H1 (cell line): ENCODE measurements at regions not wholly inside any gene's neighbourhood (a gene's known extent, or its start where the extent isn't known, plus 50 kb on each side); places are given as distances from the start of the nearest gene placed in this dataset.

Source experiments
- CTCF ChIA-PET: fragments of 300-600 bp; sonication (Branson Sonifier 250); formaldehyde crosslinking; loops from one replicate; lab custom pipeline; 2021; ENCODE audit not compliant: partially characterized antibody; lab: Charles Lee
- POLR2A ChIA-PET: fragments of 300-600 bp; sonication (Branson Sonifier 250); formaldehyde crosslinking; loops from one replicate; lab custom pipeline; 2021; ENCODE audit warnings: inconsistent platforms; ENCODE audit not compliant: partially characterized antibody; lab: Charles Lee
- DNase-seq, 2 experiments: peaks; one replicate each; pipeline versions ENCODE4 v3.0.0 to v3.0.0-alpha.2; 2010 to 2022; ENCODE audit warnings: low spot score in 2 of 2, low read depth in 1 of 2, mixed read lengths in 1 of 2
- FAIRE-seq: peaks from 2 replicates; lab custom pipeline; 2011; peaks lifted over from hg19 to GRCh38; lab: Jason Lieb, UNC
- H2AFZ ChIP-seq: 2 replicates; pipeline ENCODE4 v1.8.1; 2012; ENCODE audit warnings: low read length, inconsistent platforms
- H2AK5ac ChIP-seq: 2 replicates; pipeline ENCODE4 v1.6.1; 2013; ENCODE audit warnings: low read depth, low read length
- H2BK120ac ChIP-seq: replicated peaks from 2 replicates; pipeline ENCODE3; 2013; ENCODE audit warnings: low read depth, low read length, inconsistent platforms
- H2BK12ac ChIP-seq: 2 replicates; pipeline ENCODE4 v1.6.1; 2013; ENCODE audit warnings: low read depth, low read length
- H2BK15ac ChIP-seq: 2 replicates; pipeline ENCODE4 v1.6.1; 2013; ENCODE audit warnings: low read length
- H2BK20ac ChIP-seq: 2 replicates; pipeline ENCODE4 v1.6.1; 2013; ENCODE audit warnings: low read length
- H2BK5ac ChIP-seq: 2 replicates; pipeline ENCODE4 v1.6.1; 2013; ENCODE audit warnings: low read depth, low read length
- H3K14ac ChIP-seq: 2 replicates; pipeline ENCODE4 v1.6.1; 2013; ENCODE audit warnings: inconsistent platforms; ENCODE audit not compliant: insufficient read length
- H3K18ac ChIP-seq: 2 replicates; pipeline ENCODE4 v1.6.1; 2013; ENCODE audit warnings: low read length; ENCODE audit errors: extremely low read depth
- H3K23ac ChIP-seq: 2 replicates; pipeline ENCODE4 v1.6.1; 2013; ENCODE audit warnings: inconsistent platforms; ENCODE audit not compliant: insufficient read length
- H3K23me2 ChIP-seq: 2 replicates; pipeline ENCODE4 v1.6.1; 2013; ENCODE audit warnings: low read depth, low read length
- H3K27ac ChIP-seq: 2 replicates; pipeline ENCODE4 v1.6.1; 2011; ENCODE audit warnings: low read depth, low read length, inconsistent platforms
- H3K27me3 ChIP-seq, 4 experiments: replicated peaks in 1 of 4; 1 replicate in 1 of 4; 2 replicates in 3 of 4; pipeline versions ENCODE4 v1.6.1 to v1.8.1; 2011 to 2013; ENCODE audit warnings: low read length in 3 of 4, mild to moderate bottlenecking in 3 of 4, inconsistent platforms in 2 of 4, mixed read lengths in 2 of 4, moderate library complexity in 1 of 4; ENCODE audit not compliant: control insufficient read depth in 3 of 4, insufficient read depth in 3 of 4; ENCODE audit errors: extremely low read depth in 1 of 4
- H3K36me3 ChIP-seq, 4 experiments: 2 replicates each; pipeline versions ENCODE4 v1.6.1 to v1.8.1; 2011 to 2013; ENCODE audit warnings: mild to moderate bottlenecking in 4 of 4, low read length in 3 of 4, moderate library complexity in 2 of 4, control low read depth in 1 of 4, inconsistent platforms in 1 of 4; ENCODE audit not compliant: insufficient read depth in 4 of 4, control insufficient read depth in 2 of 4
- H3K4ac ChIP-seq: replicated peaks from 2 replicates; pipeline ENCODE3; 2013; ENCODE audit warnings: low read length, low read depth, mixed read lengths, inconsistent platforms; ENCODE audit not compliant: insufficient read length
- H3K4me1 ChIP-seq, 4 experiments: replicated peaks in 1 of 4; 1 replicate in 1 of 4; 2 replicates in 3 of 4; pipeline versions ENCODE4 v1.6.1 to v1.8.1; 2011 to 2013; ENCODE audit warnings: low read length in 3 of 4, inconsistent platforms in 2 of 4, mixed read lengths in 1 of 4; ENCODE audit not compliant: insufficient read depth in 4 of 4, control insufficient read depth in 3 of 4
- H3K4me2 ChIP-seq, 2 experiments: 2 replicates each; pipeline versions ENCODE4 v1.6.1 to v1.8.1; 2011 to 2013; ENCODE audit warnings: low read depth in 2 of 2, low read length in 2 of 2, control low read depth in 1 of 2, inconsistent platforms in 1 of 2, mild to moderate bottlenecking in 1 of 2; ENCODE audit not compliant: insufficient read depth in 1 of 2
- H3K4me3 ChIP-seq, 4 experiments: fragments of 200-600, 300-600 bp in 1 of 4; sonication (generic), shearing (Covaris generic), sonication (Bioruptor Twin) in 1 of 4; 2 replicates each; pipeline versions ENCODE4 v1.5.1 to v1.8.1; 2011 to 2016; ENCODE audit warnings: low read length in 4 of 4, low read depth in 3 of 4, control low read depth in 2 of 4, inconsistent platforms in 2 of 4, mild to moderate bottlenecking in 2 of 4, mixed read lengths in 1 of 4, moderate library complexity in 1 of 4; ENCODE audit not compliant: insufficient read depth in 2 of 4; ENCODE audit errors: extremely low read depth in 1 of 4
- H3K56ac ChIP-seq: replicated peaks from 2 replicates; pipeline ENCODE3; 2013; ENCODE audit warnings: low read depth, mild to moderate bottlenecking, mixed read lengths, low read length, inconsistent platforms; ENCODE audit not compliant: insufficient read length
- H3K79me1 ChIP-seq: 2 replicates; pipeline ENCODE4 v1.6.1; 2013; ENCODE audit warnings: low read depth, low read length, control low read depth
- H3K79me2 ChIP-seq, 2 experiments: 2 replicates each; pipeline versions ENCODE4 v1.6.1 to v1.8.1; 2012 to 2013; ENCODE audit warnings: low read length in 2 of 2, mild to moderate bottlenecking in 2 of 2, inconsistent platforms in 1 of 2; ENCODE audit not compliant: insufficient read depth in 2 of 2, control insufficient read depth in 1 of 2
- H3K9ac ChIP-seq, 4 experiments: replicated peaks in 1 of 4; 1 replicate in 1 of 4; 2 replicates in 3 of 4; pipeline versions ENCODE4 v1.6.1 to v1.8.1; 2011 to 2013; ENCODE audit warnings: low read depth in 3 of 4, low read length in 3 of 4, control low read depth in 2 of 4, mild to moderate bottlenecking in 2 of 4, moderate library complexity in 2 of 4, inconsistent platforms in 1 of 4; ENCODE audit errors: extremely low read depth in 1 of 4
- H3K9me3 ChIP-seq, 2 experiments: 2 replicates each; pipeline versions ENCODE4 v1.6.1 to v1.8.1; 2012 to 2013; ENCODE audit warnings: mild to moderate bottlenecking in 2 of 2, moderate library complexity in 2 of 2, control low read depth in 1 of 2, inconsistent platforms in 1 of 2, low read depth in 1 of 2, low read length in 1 of 2, mixed read lengths in 1 of 2; ENCODE audit not compliant: insufficient read depth in 2 of 2
- H4K20me1 ChIP-seq, 2 experiments: replicated peaks in 1 of 2; 2 replicates each; pipeline versions ENCODE3 to v1.8.1; 2011 to 2013; ENCODE audit warnings: inconsistent platforms in 2 of 2, low read length in 2 of 2, mild to moderate bottlenecking in 1 of 2; ENCODE audit not compliant: insufficient read depth in 2 of 2, control insufficient read depth in 1 of 2
- H4K5ac ChIP-seq: 2 replicates; pipeline ENCODE4 v1.6.1; 2013; ENCODE audit warnings: low read length, low read depth, mixed read lengths, inconsistent platforms; ENCODE audit not compliant: insufficient read length
- H4K8ac ChIP-seq: 2 replicates; pipeline ENCODE4 v1.8.0; 2013; ENCODE audit warnings: mild to moderate bottlenecking, moderate library complexity, low read length, inconsistent platforms; ENCODE audit not compliant: insufficient read depth; ENCODE audit errors: extremely low read depth
- H4K91ac ChIP-seq: replicated peaks from 2 replicates; pipeline ENCODE3; 2013; ENCODE audit warnings: low read length, mixed read lengths, inconsistent platforms; ENCODE audit not compliant: insufficient read length
- SIN3A ChIP-seq, 2 experiments: IDR thresholded peaks in 1 of 2; conservative IDR thresholded peaks in 1 of 2; 2 replicates each; pipeline ENCODE4 v1.6.1; 2011 to 2012; ENCODE audit warnings: low read length in 2 of 2, improper control_type of control experiment in 1 of 2, low read depth in 1 of 2, mild to moderate bottlenecking in 1 of 2
- WGBS, 2 experiments: shearing (Covaris generic) in 1 of 2; methylation state at CpG; one replicate each; pipeline versions ENCODE4 v1.1.6 to v1.1.7; 2013 to 2015; ENCODE audit warnings: low lambda C conversion rate in 2 of 2, mixed read lengths in 2 of 2, inconsistent platforms in 1 of 2, low coverage in 1 of 2, missing lambda C conversion rate in 1 of 2; ENCODE audit not compliant: insufficient replicate concordance in 2 of 2, insufficient coverage in 1 of 2, insufficient read length in 1 of 2; ENCODE audit errors: extremely low coverage in 1 of 2, missing lambda C conversion rate in 1 of 2; 5-methylcytosine and 5-hydroxymethylcytosine counted together

- CTCF ChIA-PET: interaction anchor here (1.0 to 4.2 kb wide), 3 partner anchors 22 to 255 kb away, joined by 4 to 21 read pairs (median 6); partner anchors contain the start of gene EFNB1
- Histone ChIP-seq H3K18ac (no peak overlapping the region), H3K36me3 (no peaks in the 10 kb centered on the region)
Measured at GRCh38 chrX:69083361-69083760, 81.9 kb downstream of the PJA1 start.

More at GRCh38 chrX:69083361-69083760, 81.9 kb downstream of the PJA1 start:
- Histone ChIP-seq H4K5ac (no peak overlapping the region), H4K20me1 (no peaks in the 10 kb centered on the region), H2BK12ac (no peak overlapping the region), H3K27ac (no peak overlapping the region), H4K91ac (no peak overlapping the region), H2AK5ac (no peak overlapping the region), H3K23ac (no peak overlapping the region), H3K56ac (no peak overlapping the region), H3K23me2 (no peaks in the 10 kb centered on the region), H2BK20ac (no peak overlapping the region), H3K79me2 (no peaks in the 10 kb centered on the region), H3K27me3 (no peaks in the 10 kb centered on the region; a peak in 1 of 7 replicates), H3K4me2 (no peak overlapping the region), H3K14ac (no peak overlapping the region), H2BK120ac (no peak overlapping the region), H3K4me3 (no peak overlapping the region), H2BK5ac (no peak overlapping the region), H3K9me3 (no peaks in the 10 kb centered on the region), H3K4ac (no peak overlapping the region), H3K4me1 (peaks cover 0 to 8% (median 0%) of the 10 kb centered on the region in 4 experiments; a peak in 4 of 7 replicates), H3K9ac (no peak overlapping the region), H2AFZ (no peak overlapping the region), H2BK15ac (no peak overlapping the region), H3K79me1 (no peaks in the 10 kb centered on the region), H4K8ac (no peak overlapping the region)
- DNase-seq: no peak
- 57% methylated on average over 1 of the region's 3 CpGs; no CpG with 5 or more reads in 1 of the 2 experiments for WGBS, 2 experiments
- POLR2A ChIA-PET: no interaction called here
- no peak for TF ChIP-seq SIN3A (conservative IDR thresholded peaks at IDR 0.05 in 1 of 2, IDR thresholded peaks at IDR 0.05 in 1 of 2; ENCODE audit: low read depth in 1 of 2, low read length in 2 of 2)
- TF ChIP-seq, all 59 proteins: peak for 0
- FAIRE-seq: no peak
